Peyer's patch (tissue), 4 donors: ENCODE measurements at regions not wholly inside any gene's neighbourhood (a gene's known extent, or its start where the extent isn't known, plus 50 kb on each side); places are given as distances from the start of the nearest gene placed in this dataset.

Experiments
- DNase-seq, 3 donors: peaks; one replicate each; pipeline ENCODE4 v3.0.0-alpha.2; 2017 to 2019
- H3K27ac ChIP-seq, 4 donors: fragments of 200-600 bp; sonication (generic); one replicate each; pipeline ENCODE4 v1.5.1; 2016 to 2019
- H3K27me3 ChIP-seq, 2 donors: fragments of 200-600 bp; sonication (generic); one replicate each; pipeline ENCODE4 v1.5.1; 2019
- H3K36me3 ChIP-seq, 3 donors: fragments of 200-600 bp; sonication (generic); one replicate each; pipeline ENCODE4 v1.5.1; 2016 to 2019
- H3K4me1 ChIP-seq, 4 donors: fragments of 200-600 bp; sonication (generic); one replicate each; pipeline ENCODE4 v1.5.1; 2016 to 2019
- H3K4me3 ChIP-seq, 4 donors: fragments of 200-600 bp; sonication (generic); 1 replicate in 3 of 4; 2 replicates in 1 of 4; pipeline ENCODE4 v1.5.1; 2016 to 2019; ENCODE audit warnings: mild to moderate bottlenecking in 1 of 4
- H3K9me3 ChIP-seq, 4 donors: fragments of 200-600 bp; sonication (generic); one replicate each; pipeline ENCODE4 v1.5.1; 2016 to 2019; ENCODE audit warnings: mild to moderate bottlenecking in 1 of 4
- CTCF ChIP-seq, 6 experiments: fragments of 450-650 bp in 4 of 6; fragments of 200-600 bp in 2 of 6; sonication (generic) in 1 of 6; IDR thresholded peaks; one replicate each; pipeline ENCODE4 v1.5.1; 2017 to 2019; ENCODE audit warnings: antibody characterized with exemption in 6 of 6, mild to moderate bottlenecking in 3 of 6, moderate library complexity in 1 of 6
- POLR2A ChIP-seq, 2 donors: fragments of 450-650 bp; IDR thresholded peaks; one replicate each; pipeline ENCODE4 v1.5.1; 2017; ENCODE audit warnings: antibody characterized with exemption in 2 of 2, mild to moderate bottlenecking in 2 of 2, moderate library complexity in 2 of 2

- Histone ChIP-seq H3K4me3 (no peak overlapping the region), H3K27me3 (no peaks in the 10 kb centered on the region), H3K27ac (no peak overlapping the region), H3K36me3 (no peaks in the 10 kb centered on the region), H3K9me3 (no peaks in the 10 kb centered on the region), H3K4me1 (no peaks in the 10 kb centered on the region)
- TF ChIP-seq POLR2A (IDR thresholded peaks at IDR 0.05) (no peak), CTCF (IDR thresholded peaks at IDR 0.05) (no peak)
- no peak for DNase-seq
These were observed 870.2 kb downstream of the SI start for GRCh38 chr3:164208048-164208447.

- TF ChIP-seq POLR2A (IDR thresholded peaks at IDR 0.05) (no peak), CTCF (IDR thresholded peaks at IDR 0.05) (no peak)
- no peak for DNase-seq
These were observed 878.1 kb downstream of the SI start for GRCh38 chr3:164200053-164200823.

GRCh38 chr3:164196477-164196876 is 881.8 kb downstream of the SI start:
- TF ChIP-seq POLR2A (IDR thresholded peaks at IDR 0.05) (no peak), CTCF (IDR thresholded peaks at IDR 0.05) (no peak)
- no peaks in the 10 kb centered on the region for H3K9me3 ChIP-seq
- H3K27me3 ChIP-seq, result no peaks in the 10 kb centered on the region
- no peak overlapping the region for H3K4me3 ChIP-seq
- no peak for DNase-seq
- H3K36me3 ChIP-seq, result no peaks in the 10 kb centered on the region
- no peak overlapping the region for H3K27ac ChIP-seq
- no peaks in the 10 kb centered on the region for H3K4me1 ChIP-seq

More at GRCh38 chr3:164200053-164200823, 878.1 kb downstream of the SI start:
- H3K27ac ChIP-seq, result no peak overlapping the region
- no peaks in the 10 kb centered on the region for H3K9me3 ChIP-seq
- no peak overlapping the region for H3K4me3 ChIP-seq
- no peaks in the 10 kb centered on the region for H3K36me3 ChIP-seq
- no peaks in the 10 kb centered on the region for H3K27me3 ChIP-seq
- H3K4me1 ChIP-seq, result no peaks in the 10 kb centered on the region

- H3K9me3 ChIP-seq, result no peaks in the 10 kb centered on the region
- no peak overlapping the region for H3K4me3 ChIP-seq
- no peaks in the 10 kb centered on the region for H3K4me1 ChIP-seq
- no peaks in the 10 kb centered on the region for H3K36me3 ChIP-seq
- TF ChIP-seq CTCF (IDR thresholded peaks at IDR 0.05) (no peak), POLR2A (IDR thresholded peaks at IDR 0.05) (no peak)
- DNase-seq, result no peak
- H3K27me3 ChIP-seq, result no peaks in the 10 kb centered on the region
- no peak overlapping the region for H3K27ac ChIP-seq
These were observed 883.5 kb downstream of the SI start for GRCh38 chr3:164194842-164195241.

- no peak overlapping the region for H3K27ac ChIP-seq
- no peak for DNase-seq
- TF ChIP-seq CTCF (IDR thresholded peaks at IDR 0.05), result no peak
- no peak for TF ChIP-seq POLR2A (IDR thresholded peaks at IDR 0.05)
- no peaks in the 10 kb centered on the region for H3K9me3 ChIP-seq
- no peaks in the 10 kb centered on the region for H3K4me1 ChIP-seq
- no peaks in the 10 kb centered on the region for H3K36me3 ChIP-seq
- H3K4me3 ChIP-seq, result no peak overlapping the region
- H3K27me3 ChIP-seq, result no peaks in the 10 kb centered on the region
These were observed 885.3 kb downstream of the SI start for GRCh38 chr3:164192974-164193373.
